Activated naive CD8-positive, alpha-beta T cell treated with anti-CD3 and anti-CD28 coated beads, Interleukin-2, amount 50 U/mL, for 24 hours (primary cell): ENCODE measurements at regions not wholly inside any gene's neighbourhood (a gene's known extent, or its start where the extent isn't known, plus 50 kb on each side); places are given as distances from the start of the nearest gene placed in this dataset.

Experiments used
- ATAC-seq: fragments of 150-1000 bp; cut with Tn5 transposase; one replicate; pipeline ENCODE4 v1.10.0; 2021
- DNase-seq: peaks from one replicate; pipeline ENCODE4 v3.0.0; 2021
- H3K27ac Mint-ChIP-seq: one replicate; pipeline ENCODE4 v1.8.0; 2021; ENCODE audit warnings: mild to moderate bottlenecking, mixed read lengths
- H3K27me3 Mint-ChIP-seq: one replicate; pipeline ENCODE4 v1.8.0; 2021; ENCODE audit warnings: mixed read lengths
- H3K36me3 Mint-ChIP-seq: one replicate; pipeline ENCODE4 v1.8.0; 2021; ENCODE audit warnings: low read depth, mixed read lengths
- H3K4me1 Mint-ChIP-seq: one replicate; pipeline ENCODE4 v1.8.0; 2021; ENCODE audit warnings: mixed read lengths
- H3K4me3 Mint-ChIP-seq: one replicate; pipeline ENCODE4 v1.8.0; 2021; ENCODE audit warnings: mild to moderate bottlenecking, moderate library complexity, mixed read lengths
- H3K9me3 Mint-ChIP-seq: one replicate; pipeline ENCODE4 v1.8.0; 2021; ENCODE audit warnings: mixed read lengths

DNA sequence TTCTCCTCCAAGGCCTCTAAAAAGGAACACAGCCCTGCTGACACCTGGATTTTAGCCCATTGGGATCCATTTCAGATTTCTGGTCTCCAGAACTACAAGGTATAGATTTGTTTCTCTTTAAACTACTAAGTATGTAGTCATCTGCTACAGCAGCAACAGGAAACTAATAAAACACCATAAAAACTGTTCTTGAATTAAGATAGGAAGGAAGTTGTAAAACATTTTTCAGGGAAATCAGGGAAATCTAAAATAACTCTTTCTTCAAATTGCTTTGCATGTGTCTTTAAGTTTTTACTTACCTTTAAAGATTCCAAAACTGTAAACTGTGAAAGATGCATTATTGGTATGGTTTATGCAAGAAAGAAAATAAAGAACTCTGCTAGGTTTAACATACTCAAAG, 407.0 kb upstream of the TOM1L1 start:
- Mint-ChIP-seq H3K27ac (no peak overlapping the region), H3K4me3 (no peak overlapping the region), H3K9me3 (no peaks in the 10 kb centered on the region), H3K4me1 (no peaks in the 10 kb centered on the region), H3K27me3 (no peaks in the 10 kb centered on the region), H3K36me3 (no peaks in the 10 kb centered on the region)
- ATAC-seq: no peak
- DNase-seq: no peak

GRCh38 chr17:54494721-54495715, 405.6 kb upstream of the TOM1L1 start:
- DNase-seq (no peak), ATAC-seq (no peak)
- H3K4me1 Mint-ChIP-seq: no peaks in the 10 kb centered on the region
- H3K27me3 Mint-ChIP-seq: no peaks in the 10 kb centered on the region
- H3K4me3 Mint-ChIP-seq: no peak overlapping the region
- no peaks in the 10 kb centered on the region for H3K9me3 Mint-ChIP-seq
- no peaks in the 10 kb centered on the region for H3K36me3 Mint-ChIP-seq
- no peak overlapping the region for H3K27ac Mint-ChIP-seq

DNA sequence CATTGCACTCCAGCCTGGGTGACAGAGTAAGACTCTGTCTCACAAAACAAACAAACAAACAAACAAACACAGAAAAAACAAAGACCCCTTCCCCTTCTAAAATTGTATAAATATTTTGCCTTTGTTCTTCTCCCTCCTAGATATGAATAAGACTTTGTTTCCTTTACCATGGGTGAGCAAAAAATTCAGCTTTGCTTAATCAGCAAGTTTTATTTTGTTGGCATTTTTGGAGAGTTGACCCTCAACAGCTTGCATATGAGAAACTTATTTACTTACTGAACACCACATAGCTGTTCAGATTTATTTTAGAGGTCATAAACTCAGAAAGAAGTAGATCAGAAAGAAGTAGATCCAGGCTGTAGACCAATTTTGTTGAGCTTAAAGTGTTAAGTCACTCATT, 395.2 kb upstream of the TOM1L1 start:
- ATAC-seq (no peak), DNase-seq (no peak)
- H3K27me3 Mint-ChIP-seq: no peaks in the 10 kb centered on the region
- peaks cover 6% of the 10 kb centered on the region for H3K9me3 Mint-ChIP-seq
- H3K4me3 Mint-ChIP-seq: no peak overlapping the region
- H3K27ac Mint-ChIP-seq: no peak overlapping the region
- H3K4me1 Mint-ChIP-seq: no peaks in the 10 kb centered on the region
- H3K36me3 Mint-ChIP-seq: no peaks in the 10 kb centered on the region

GRCh38 chr17:54518706-54519105, 381.9 kb upstream of the TOM1L1 start:
- no peaks in the 10 kb centered on the region for H3K36me3 Mint-ChIP-seq
- H3K27ac Mint-ChIP-seq: no peak overlapping the region
- DNase-seq (no peak), ATAC-seq (no peak)
- H3K27me3 Mint-ChIP-seq: no peaks in the 10 kb centered on the region
- peaks cover 25% of the 10 kb centered on the region for H3K9me3 Mint-ChIP-seq
- H3K4me3 Mint-ChIP-seq: no peak overlapping the region
- H3K4me1 Mint-ChIP-seq: no peaks in the 10 kb centered on the region

DNA sequence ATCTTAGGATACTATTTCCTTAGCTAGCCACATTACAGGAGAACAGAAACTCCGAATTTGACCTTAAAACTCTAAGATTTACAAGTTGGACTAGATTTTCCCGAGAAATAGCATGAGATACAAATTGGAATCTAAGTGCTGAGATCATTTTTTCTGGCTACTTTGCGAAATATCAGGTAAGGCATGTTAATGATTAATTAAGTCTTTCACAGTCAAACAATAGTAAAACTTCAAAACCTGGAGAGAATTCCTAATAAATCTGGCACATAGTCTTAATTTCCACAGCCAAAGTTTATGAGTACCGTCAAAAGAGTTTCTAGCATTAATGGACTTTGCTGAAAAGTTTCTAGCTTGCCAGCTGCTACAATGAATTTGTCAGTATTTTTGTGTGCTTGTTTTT, 379.5 kb upstream of the TOM1L1 start:
- no peaks in the 10 kb centered on the region for H3K4me1 Mint-ChIP-seq
- no peaks in the 10 kb centered on the region for H3K36me3 Mint-ChIP-seq
- H3K27me3 Mint-ChIP-seq: no peaks in the 10 kb centered on the region
- no peak overlapping the region for H3K4me3 Mint-ChIP-seq
- DNase-seq (no peak), ATAC-seq (no peak)
- H3K9me3 Mint-ChIP-seq: peaks cover 20% of the 10 kb centered on the region
- H3K27ac Mint-ChIP-seq: no peak overlapping the region

- H3K27ac Mint-ChIP-seq: no peak overlapping the region
- no peaks in the 10 kb centered on the region for H3K4me1 Mint-ChIP-seq
- no peaks in the 10 kb centered on the region for H3K27me3 Mint-ChIP-seq
Measured at GRCh38 chr17:54524501-54524900, 376.2 kb upstream of the TOM1L1 start.

GRCh38 chr17:54527941-54528340, 372.7 kb upstream of the TOM1L1 start:
- H3K36me3 Mint-ChIP-seq: no peaks in the 10 kb centered on the region
- no peaks in the 10 kb centered on the region for H3K27me3 Mint-ChIP-seq
- ATAC-seq (no peak), DNase-seq (no peak)
- H3K4me3 Mint-ChIP-seq: no peak overlapping the region
- H3K27ac Mint-ChIP-seq: no peak overlapping the region
- no peaks in the 10 kb centered on the region for H3K9me3 Mint-ChIP-seq
- H3K4me1 Mint-ChIP-seq: no peaks in the 10 kb centered on the region

More at GRCh38 chr17:54524501-54524900, 376.2 kb upstream of the TOM1L1 start:
- Mint-ChIP-seq H3K9me3 (peaks cover 4% of the 10 kb centered on the region), H3K36me3 (no peaks in the 10 kb centered on the region), H3K4me3 (no peak overlapping the region)
- DNase-seq: no peak
- no peak for ATAC-seq

DNA sequence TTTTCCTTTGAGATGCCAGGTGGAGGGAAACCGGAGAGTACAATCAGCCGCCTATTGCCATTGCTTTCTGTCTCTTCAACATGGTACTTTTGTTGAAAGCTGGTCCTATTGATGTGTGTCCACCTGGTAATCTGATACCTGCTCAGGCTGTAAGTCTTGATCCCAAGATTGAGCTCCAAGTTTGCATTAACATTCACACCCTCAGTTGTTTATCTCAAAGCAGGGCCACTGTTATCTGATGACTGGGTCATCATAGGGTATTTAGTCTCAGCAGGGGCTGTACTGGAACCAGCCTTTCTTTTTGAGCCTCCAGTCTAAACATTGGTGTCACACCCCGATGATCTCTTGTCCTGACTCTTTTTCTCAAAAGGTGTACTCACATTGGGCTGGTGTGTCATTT, 370.3 kb upstream of the TOM1L1 start:
- no peaks in the 10 kb centered on the region for H3K27me3 Mint-ChIP-seq
- ATAC-seq: no peak
- no peaks in the 10 kb centered on the region for H3K36me3 Mint-ChIP-seq
- H3K4me1 Mint-ChIP-seq: no peaks in the 10 kb centered on the region
- DNase-seq: no peak
- H3K9me3 Mint-ChIP-seq: peaks cover 3% of the 10 kb centered on the region
- no peak overlapping the region for H3K4me3 Mint-ChIP-seq
- H3K27ac Mint-ChIP-seq: no peak overlapping the region

DNA sequence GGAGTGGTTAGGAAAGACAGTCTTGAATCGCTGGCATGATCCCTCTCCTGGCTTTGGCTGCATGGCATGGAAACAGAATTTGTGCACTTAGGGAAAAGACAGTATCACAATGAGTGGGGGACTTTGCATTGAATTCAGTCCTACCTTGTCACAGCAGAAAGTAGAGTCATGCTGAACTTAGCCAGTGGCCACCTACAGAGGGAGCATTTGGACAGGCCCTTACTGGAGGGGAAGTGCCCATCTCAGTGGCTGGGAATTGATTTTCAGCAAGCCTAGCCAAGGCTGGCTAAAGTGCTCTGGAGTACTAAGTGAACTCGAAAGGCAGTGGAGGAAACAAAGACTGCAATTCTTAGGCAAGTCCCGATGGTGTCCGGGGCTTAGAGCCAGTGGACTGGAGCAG, 364.3 kb upstream of the TOM1L1 start:
- Mint-ChIP-seq H3K36me3 (no peaks in the 10 kb centered on the region), H3K27me3 (no peaks in the 10 kb centered on the region), H3K9me3 (peaks cover 9% of the 10 kb centered on the region), H3K27ac (no peak overlapping the region), H3K4me3 (no peak overlapping the region), H3K4me1 (no peaks in the 10 kb centered on the region)
- no peak for DNase-seq
- ATAC-seq: no peak

GRCh38 chr17:54537656-54538055, 363.0 kb upstream of the TOM1L1 start:
- no peak overlapping the region for H3K4me3 Mint-ChIP-seq
- DNase-seq (no peak), ATAC-seq (no peak)
- H3K9me3 Mint-ChIP-seq: peaks cover 15% of the 10 kb centered on the region
- H3K27ac Mint-ChIP-seq: no peak overlapping the region
- no peaks in the 10 kb centered on the region for H3K27me3 Mint-ChIP-seq
- H3K4me1 Mint-ChIP-seq: no peaks in the 10 kb centered on the region
- no peaks in the 10 kb centered on the region for H3K36me3 Mint-ChIP-seq

GRCh38 chr17:54544249-54544648, 356.4 kb upstream of the TOM1L1 start:
- Mint-ChIP-seq H3K36me3 (no peaks in the 10 kb centered on the region), H3K4me3 (no peak overlapping the region), H3K4me1 (no peaks in the 10 kb centered on the region)

GRCh38 chr17:54559883-54560282, 340.8 kb upstream of the TOM1L1 start:
- ATAC-seq: no peak
- Mint-ChIP-seq H3K27me3 (no peaks in the 10 kb centered on the region), H3K36me3 (no peaks in the 10 kb centered on the region), H3K9me3 (peaks cover 38% of the 10 kb centered on the region), H3K4me3 (no peak overlapping the region), H3K27ac (no peak overlapping the region), H3K4me1 (no peaks in the 10 kb centered on the region)
- DNase-seq: no peak

More at GRCh38 chr17:54544249-54544648, 356.4 kb upstream of the TOM1L1 start:
- Mint-ChIP-seq H3K27me3 (no peaks in the 10 kb centered on the region), H3K27ac (no peak overlapping the region), H3K9me3 (peaks cover 6% of the 10 kb centered on the region)
- DNase-seq (no peak), ATAC-seq (no peak)

GRCh38 chr17:54608634-54609155, 292.0 kb upstream of the TOM1L1 start:
- peaks cover 44% of the 10 kb centered on the region for H3K9me3 Mint-ChIP-seq

DNA sequence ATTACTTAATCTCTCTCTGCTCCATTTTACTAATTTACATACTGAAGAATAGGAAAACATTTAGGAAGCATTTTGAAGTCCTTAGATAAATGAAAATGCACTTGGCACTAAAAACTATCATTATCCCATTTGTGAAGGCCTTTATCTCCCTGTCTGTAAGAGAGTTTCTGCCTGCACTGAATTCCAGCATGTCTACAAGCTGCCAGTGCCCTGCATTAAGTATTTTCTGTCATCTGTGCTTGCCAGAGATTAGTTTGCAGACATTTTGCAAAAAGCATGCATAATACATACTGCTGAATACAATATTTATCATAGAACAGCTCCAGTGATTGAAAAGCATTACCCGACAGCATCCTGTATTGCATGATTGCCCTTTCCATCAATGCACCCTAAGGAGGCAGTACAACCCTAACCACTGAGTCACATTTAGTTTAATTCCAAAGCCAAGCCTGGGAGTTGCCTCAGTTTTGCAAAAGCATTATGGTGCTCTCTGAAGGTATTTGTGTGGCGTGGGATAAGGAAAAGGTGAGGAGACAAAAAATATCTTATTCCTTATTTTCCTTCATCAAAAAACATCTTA, 280.2 kb upstream of the TOM1L1 start:
- H3K27ac Mint-ChIP-seq: no peak overlapping the region
- H3K4me3 Mint-ChIP-seq: no peak overlapping the region
- H3K36me3 Mint-ChIP-seq: no peaks in the 10 kb centered on the region
- H3K4me1 Mint-ChIP-seq: no peaks in the 10 kb centered on the region
- peaks cover 13% of the 10 kb centered on the region for H3K9me3 Mint-ChIP-seq
- DNase-seq (no peak), ATAC-seq (no peak)
- H3K27me3 Mint-ChIP-seq: no peaks in the 10 kb centered on the region

More at GRCh38 chr17:54608634-54609155, 292.0 kb upstream of the TOM1L1 start:
- DNase-seq (no peak), ATAC-seq (no peak)
- Mint-ChIP-seq H3K36me3 (no peaks in the 10 kb centered on the region), H3K4me3 (no peak overlapping the region), H3K27me3 (no peaks in the 10 kb centered on the region), H3K27ac (no peak overlapping the region), H3K4me1 (no peaks in the 10 kb centered on the region)

DNA sequence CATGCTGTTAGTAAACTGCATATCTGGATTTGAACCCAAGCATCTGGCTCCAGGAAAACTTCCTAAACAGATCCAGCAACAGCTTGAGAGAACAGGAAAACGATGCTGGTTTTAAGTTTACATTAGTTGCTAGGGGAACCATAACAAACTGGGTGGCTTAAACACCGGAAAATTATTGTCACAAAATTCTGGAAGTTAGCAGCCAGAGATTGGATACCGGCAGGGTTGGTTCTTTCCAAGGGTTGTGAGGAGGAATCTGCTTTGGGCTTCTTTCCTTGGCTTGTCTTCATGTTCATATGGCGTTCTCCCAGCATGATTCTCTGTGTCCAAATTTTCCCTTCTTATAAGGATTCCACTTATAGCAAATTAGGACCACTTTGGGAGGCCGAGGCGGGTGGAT, 276.9 kb upstream of the TOM1L1 start:
- no peak overlapping the region for H3K27ac Mint-ChIP-seq
- no peak for ATAC-seq
- no peak overlapping the region for H3K4me3 Mint-ChIP-seq
- H3K36me3 Mint-ChIP-seq: no peaks in the 10 kb centered on the region
- no peak for DNase-seq
- peaks cover 5% of the 10 kb centered on the region for H3K9me3 Mint-ChIP-seq
- no peaks in the 10 kb centered on the region for H3K27me3 Mint-ChIP-seq
- H3K4me1 Mint-ChIP-seq: no peaks in the 10 kb centered on the region
